Heart right ventricle (tissue), 16 donors: ENCODE measurements at regions not wholly inside any gene's neighbourhood (a gene's known extent, or its start where the extent isn't known, plus 50 kb on each side); places are given as distances from the start of the nearest gene placed in this dataset.

Experiments
- ATAC-seq, 8 donors: fragments of 200-7000 bp; cut with Tn5 transposase; one replicate each; pipeline ENCODE4 v1.9.1; 2020; ENCODE audit warnings: mild to moderate bottlenecking in 8 of 8, moderate library complexity in 8 of 8, moderate number of reproducible peaks in 1 of 8
- DNase-seq, 2 donors: peaks; one replicate each; pipeline ENCODE4 v3.0.0-alpha.2; 2020
- H3K27ac ChIP-seq, 10 donors: fragments of 200-600 bp; sonication (generic) in 2 of 10; one replicate each; pipeline versions ENCODE4 v1.5.0 to v1.8.0; 2020 to 2022; ENCODE audit warnings: mild to moderate bottlenecking in 3 of 10
- H3K27me3 ChIP-seq, 7 donors: fragments of 200-600 bp; one replicate each; pipeline ENCODE4 v1.8.0; 2021 to 2022; ENCODE audit warnings: mild to moderate bottlenecking in 2 of 7
- H3K36me3 ChIP-seq, 9 donors: fragments of 200-600 bp; sonication (generic) in 1 of 9; one replicate each; pipeline versions ENCODE4 v1.5.0 to v1.8.0; 2020 to 2022; ENCODE audit warnings: mild to moderate bottlenecking in 2 of 9
- H3K4me1 ChIP-seq, 9 donors: fragments of 200-600 bp; sonication (generic) in 1 of 9; one replicate each; pipeline versions ENCODE4 v1.5.0 to v1.8.0; 2020 to 2022; ENCODE audit warnings: mild to moderate bottlenecking in 4 of 9
- H3K4me3 ChIP-seq, 10 donors: fragments of 200-600 bp; sonication (generic) in 2 of 10; one replicate each; pipeline versions ENCODE4 v1.5.0 to v1.8.0; 2020 to 2022; ENCODE audit warnings: mild to moderate bottlenecking in 7 of 10, moderate library complexity in 2 of 10
- H3K9me3 ChIP-seq, 11 donors: fragments of 200-600 bp in 10 of 11; sonication (generic) in 2 of 11; one replicate each; pipeline versions ENCODE4 v1.5.0 to v1.8.0; 2013 to 2022; ENCODE audit warnings: mild to moderate bottlenecking in 2 of 11, control low read depth in 1 of 11, moderate library complexity in 1 of 11
- CTCF ChIP-seq, 9 donors: fragments of 200-600 bp; sonication (generic) in 2 of 9; IDR thresholded peaks; one replicate each; pipeline versions ENCODE4 v1.5.0 to v1.8.0; 2021 to 2022; ENCODE audit warnings: antibody characterized with exemption in 9 of 9, mild to moderate bottlenecking in 5 of 9, moderate library complexity in 1 of 9
- WGBS, 2 donors: extraction: QIAGEN DNeasy Blood & Tissue Kit; methylation state at CpG; one replicate each; pipeline ENCODE4 v1.1.7; 2013; ENCODE audit warnings: inconsistent platforms in 1 of 2; 5-methylcytosine and 5-hydroxymethylcytosine counted together
- intact Hi-C, 10 donors: fragments of 100-400 bp; cut with DNase I; formaldehyde crosslinking; loops; one replicate each; pipeline versions ENCODE4 v1.11.1 to v1.14.2; 2022
- donor health status: Arrhythmogenic right ventricular cardiomyopathy.
- donor health status: ischemic (EF 13 %, LVEDD 7.1; RV severe dilation, severe dysfunction).
- donor health status: healthy with polysubstance abuse.
- donor health status: DM: no; HTN: yes; CAD: no.
- donor health status: DM: no; HTN: no; CAD: no.
- donor health status: ischemic (EF 25% LVEDD 6.9; RV normal size, moderate dysfunction).
- donor health status: ischemic (EF 25% LVEDD 5.7; RV mildly dilated, moderate dysfunction).
- donor health status: healthy.
- donor health status: DM: yes; HTN: yes; CAD: no.
- donor health status: Ischemic cardiomyopathy.
- donor health status: ischemic (EF 35%, LVEDD 5.7; RV mildly dilated, moderate dysfunction).
- donor health status: nonischemic (EF 11% LVEDD 7.7; RV severe dilation, severe dysfunction).
- donor health status: DM: yes; HTN: yes; CAD: no.
- donor health status: PGD.
- donor health status: ischemic (EF 29% LVEDD 5.4; RV normal size, mild dysfunction).
- donor health status: nonischemic (EF 23%, LVEDD 6.1; RV moderate dilation, normal function).

- Histone ChIP-seq H3K4me1 (peaks cover 0 to 19% (median 11%) of the 10 kb centered on the region in 9 donors), H3K27ac (no peak overlapping the region), H3K36me3 (no peaks in the 10 kb centered on the region), H3K27me3 (peaks cover 0 to 17% (median 10%) of the 10 kb centered on the region in 7 donors), H3K4me3 (no peak overlapping the region), H3K9me3 (peaks cover 0 to 5% (median 4%) of the 10 kb centered on the region in 11 donors)
- intact Hi-C loops = no loop called here
- TF ChIP-seq CTCF (IDR thresholded peaks at IDR 0.05) = no peak
- ATAC-seq (no peak), DNase-seq (no peak)
- WGBS, 2 donors = 88 to 89% methylated on average over 17 of the region's 17 CpGs
Observed at GRCh38 chr16:22681554-22682291, 132.2 kb upstream of the HS3ST2 start.

- Histone ChIP-seq H3K4me1 (peaks cover 0 to 19% (median 11%) of the 10 kb centered on the region in 9 donors), H3K9me3 (peaks cover 0 to 17% (median 10%) of the 10 kb centered on the region in 11 donors), H3K27ac (no peak overlapping the region), H3K4me3 (no peak overlapping the region), H3K27me3 (peaks cover 0 to 15% (median 7%) of the 10 kb centered on the region in 7 donors), H3K36me3 (no peaks in the 10 kb centered on the region)
- intact Hi-C loops = no loop called here
- ATAC-seq (no peak), DNase-seq (no peak)
- 84 to 89% methylated on average over 4 of the region's 4 CpGs for WGBS, 2 donors
- no peak for TF ChIP-seq CTCF (IDR thresholded peaks at IDR 0.05)
Observed at GRCh38 chr16:22683258-22683657, 130.7 kb upstream of the HS3ST2 start.

GRCh38 chr16:22683730-22684573 lies 130.0 kb upstream of the HS3ST2 start:
- Histone ChIP-seq H3K27ac (no peak overlapping the region), H3K4me1 (peaks cover 0 to 19% (median 11%) of the 10 kb centered on the region in 9 donors), H3K4me3 (no peak overlapping the region), H3K27me3 (peaks cover 0 to 15% (median 5%) of the 10 kb centered on the region in 7 donors), H3K36me3 (no peaks in the 10 kb centered on the region), H3K9me3 (peaks cover 0 to 17% (median 9%) of the 10 kb centered on the region in 11 donors)
- DNase-seq (no peak), ATAC-seq (peak in 1 of 8 donors; percentile 20)
- intact Hi-C loops = loop anchor here in 1 of 10 donors (2.0 kb wide), 1 partner anchor 1127 kb away; no protein-coding TSS in a partner anchor
- 56 to 61% methylated on average over 4 of the region's 4 CpGs for WGBS, 2 donors
- no peak for TF ChIP-seq CTCF (IDR thresholded peaks at IDR 0.05)
